ENCODE measurements at regions not wholly inside any gene's neighbourhood (a gene's known extent, or its start where the extent isn't known, plus 50 kb on each side); places are given as distances from the start of the nearest gene placed in this dataset.
"Not testable (repeated sequence)": the region's sequence is repeated elsewhere in the genome, so short reads cannot be mapped to it uniquely, and the experiment has no call there.

DNA sequence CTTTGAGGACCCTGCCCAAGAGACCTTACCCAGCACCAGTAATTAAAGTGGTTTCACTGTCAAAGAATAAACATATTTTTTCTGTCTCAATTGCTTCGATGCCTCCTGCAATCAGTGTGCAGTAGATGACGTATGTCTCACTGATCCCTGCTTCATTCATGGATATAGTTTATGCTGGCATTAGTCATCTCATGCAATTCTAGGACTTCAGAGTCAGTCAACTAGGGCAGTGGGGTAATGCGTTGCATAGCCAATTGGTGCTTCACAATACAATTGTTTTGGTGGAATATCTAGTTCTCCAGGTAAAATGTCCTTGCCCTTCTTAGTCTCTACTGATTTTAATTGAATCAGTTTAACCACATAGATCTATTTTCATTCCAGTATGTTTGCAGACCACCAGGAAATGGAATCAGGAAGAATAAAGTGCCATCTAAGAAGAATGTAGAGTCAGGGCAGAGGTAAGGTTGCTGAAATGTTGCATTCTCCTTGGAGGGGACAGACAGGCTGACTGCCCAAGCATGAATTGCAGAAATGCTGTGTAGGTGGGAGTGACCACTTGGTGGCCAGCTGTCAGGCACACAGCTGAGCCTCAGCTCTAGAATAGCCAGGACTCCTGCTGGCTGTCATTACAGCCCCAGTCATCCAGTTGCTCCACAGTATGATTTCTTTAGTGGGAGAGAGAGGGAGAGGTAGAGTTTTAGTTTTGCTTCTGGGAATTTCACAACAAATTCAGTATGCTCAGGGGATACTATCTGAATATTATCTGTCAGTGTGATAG lies 73.5 kb upstream of the MEGF10 start:
- no peak for DNase-seq

DNA sequence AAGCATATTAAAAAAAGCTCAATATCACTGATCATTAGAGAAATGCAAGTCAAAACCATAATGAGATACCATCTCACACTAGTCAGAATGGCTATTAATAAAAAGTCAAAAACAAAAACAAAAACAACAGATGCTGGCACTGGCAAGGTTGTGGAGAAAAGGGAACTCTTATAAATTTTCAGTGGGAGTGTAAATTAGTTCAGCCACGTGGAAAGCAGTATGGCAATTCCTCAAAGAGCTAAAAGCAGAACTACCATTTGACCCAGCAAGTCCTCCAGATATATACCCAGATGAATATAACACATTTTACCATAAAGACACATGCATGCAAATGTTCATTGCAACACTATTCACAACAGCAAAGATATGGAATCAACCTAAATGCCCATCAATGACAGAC lies 68.7 kb upstream of the MEGF10 start:
- not testable (repeated sequence) for DNase-seq

DNA sequence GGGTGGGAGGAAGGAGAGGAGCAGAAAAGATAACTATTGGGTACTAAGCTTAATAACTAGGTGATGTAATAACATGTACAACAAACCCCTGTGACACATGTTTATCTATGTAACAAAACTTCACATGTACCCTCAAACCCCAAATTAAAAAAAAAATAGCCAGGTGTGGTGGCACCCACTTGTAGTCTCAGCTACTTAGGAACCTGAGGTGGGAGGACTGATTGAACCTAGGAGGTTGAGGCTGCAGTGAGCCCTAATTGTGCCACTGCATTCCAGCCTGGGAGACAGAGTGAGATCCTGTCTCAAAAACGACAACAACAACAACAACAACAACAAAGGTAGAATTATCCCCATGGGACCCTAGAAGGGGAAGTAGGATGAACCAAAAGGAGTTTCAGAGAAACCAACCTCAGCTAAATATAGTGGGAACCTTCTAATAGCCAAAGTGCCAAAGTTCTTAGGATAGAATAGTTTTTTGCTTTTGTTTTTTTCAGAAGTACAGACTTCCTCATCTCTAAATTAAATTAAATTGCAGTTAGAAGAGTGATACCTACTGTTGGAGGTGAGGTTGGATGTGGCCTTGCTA lies 67.9 kb upstream of the MEGF10 start:
- DNase-seq: not testable (repeated sequence)

DNA sequence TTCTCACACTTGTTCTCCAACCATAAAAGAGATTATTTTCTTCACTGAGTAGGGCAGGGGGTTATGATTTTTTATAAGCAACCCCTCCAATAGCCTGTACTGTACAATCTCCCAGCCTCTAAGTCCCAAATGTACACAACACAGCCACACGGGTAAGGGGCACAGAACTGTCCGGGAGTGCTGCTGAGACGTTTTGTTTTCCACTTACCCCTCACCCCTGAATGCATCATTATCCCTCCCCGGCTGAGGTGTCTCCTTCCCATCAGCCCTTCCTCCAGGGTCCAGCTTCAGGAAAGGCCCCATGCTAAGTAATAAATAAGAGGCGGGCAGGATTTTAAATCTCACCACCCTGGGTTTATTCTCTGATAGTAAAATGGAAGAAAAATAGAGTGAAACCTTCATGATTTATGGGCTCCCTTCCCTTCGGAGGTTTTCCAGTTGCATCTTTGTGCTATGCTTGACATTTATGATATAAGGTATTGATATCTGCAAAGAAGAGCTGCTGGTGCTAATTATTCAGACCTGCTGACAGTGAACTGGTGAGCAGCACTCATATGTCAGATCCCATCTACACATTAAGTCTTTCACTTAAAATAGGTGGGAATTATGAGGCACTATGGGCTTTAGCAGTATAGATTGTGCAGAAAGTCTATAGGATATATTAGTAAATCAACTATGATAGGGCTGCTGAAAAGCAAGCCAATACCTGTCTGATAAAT lies 67.2 kb upstream of the MEGF10 start:
- no peak for DNase-seq

DNA sequence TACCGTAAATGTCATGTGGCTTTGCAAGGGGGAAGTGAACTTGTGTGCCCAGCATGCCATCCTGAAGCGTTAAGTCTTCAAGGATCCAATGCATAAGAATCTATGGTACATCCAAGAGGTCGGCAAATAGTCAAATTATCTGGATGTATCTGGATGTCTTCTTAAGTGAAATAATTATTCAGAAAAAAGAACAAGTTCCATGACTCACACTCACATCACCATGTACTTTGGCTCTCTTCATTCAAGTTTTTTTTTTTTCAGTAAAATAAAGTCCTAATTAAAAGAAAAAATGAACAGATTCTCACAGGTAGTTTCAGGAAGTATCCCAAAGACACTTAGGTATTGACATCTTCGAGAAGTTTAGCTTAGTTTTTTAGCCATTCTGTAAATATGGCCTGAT lies 62.7 kb upstream of the MEGF10 start:
- no peak for DNase-seq

DNA sequence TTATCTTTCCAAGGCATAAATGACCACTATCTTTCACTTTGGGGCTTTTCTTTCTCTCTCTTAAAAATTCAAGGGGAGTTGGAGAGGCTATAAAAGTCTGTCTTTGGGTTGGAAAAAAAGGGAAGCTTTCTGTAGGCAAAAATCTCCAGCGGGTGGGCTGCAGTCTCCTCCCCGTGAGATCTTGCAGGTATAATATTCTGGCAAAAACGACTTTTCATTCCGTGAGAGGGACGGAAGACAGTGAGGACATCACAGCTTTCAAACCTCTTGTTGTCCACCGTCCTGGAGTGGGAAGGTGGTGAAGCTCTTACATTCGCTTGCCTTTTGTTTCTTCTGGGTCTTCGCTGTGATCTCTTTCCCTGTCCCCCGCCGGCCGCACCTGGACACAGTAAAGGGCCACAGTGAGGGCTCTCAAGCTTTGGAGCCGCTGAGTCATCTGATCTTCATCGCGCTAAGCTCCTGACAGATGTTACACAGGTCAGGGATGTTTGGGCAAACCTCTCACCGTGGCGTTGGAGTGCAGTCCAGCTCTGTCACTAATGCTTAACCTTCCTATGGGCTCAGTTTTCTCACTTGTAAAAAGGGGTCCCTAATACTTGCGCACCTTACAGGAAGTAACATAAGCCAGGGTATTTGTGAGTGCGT lies 61.9 kb upstream of the MEGF10 start:
- no peak for DNase-seq

DNA sequence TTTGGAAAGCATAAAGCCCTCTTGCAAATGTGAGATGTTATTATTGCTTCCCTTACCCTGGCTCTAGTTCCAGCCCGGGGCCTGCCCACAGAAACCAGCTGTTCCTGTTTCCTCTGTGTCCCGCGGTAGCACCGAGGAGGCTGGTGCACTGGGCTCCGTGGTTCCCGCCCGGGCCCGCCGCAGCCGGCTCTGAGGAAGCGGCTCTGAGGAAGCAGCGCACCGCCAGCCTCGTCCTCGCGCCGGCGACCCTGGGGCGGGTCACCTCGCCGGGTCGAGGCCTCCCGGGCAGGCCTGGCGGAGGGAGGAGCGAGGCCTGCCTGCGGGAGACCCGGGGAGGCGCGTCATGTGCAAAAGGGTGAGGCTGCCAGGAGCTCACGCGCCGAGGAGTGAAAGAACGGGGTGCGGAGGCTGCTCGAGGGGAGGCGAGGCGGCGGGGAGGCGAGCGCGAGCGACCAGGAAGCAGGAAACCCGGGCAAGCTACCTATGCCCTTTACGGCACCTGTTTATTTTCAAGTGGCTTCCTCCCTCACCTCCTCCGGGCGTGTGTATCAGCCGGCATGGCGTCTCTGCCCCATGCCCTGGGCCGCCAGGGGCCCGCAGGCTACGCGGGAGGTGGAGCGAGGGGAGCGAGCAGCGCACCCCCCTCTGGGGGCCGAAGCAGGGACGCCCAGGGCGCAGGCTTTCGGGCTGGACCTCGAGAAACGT lies 61.3 kb upstream of the MEGF10 start:
- peak; percentile 11 for DNase-seq

DNA sequence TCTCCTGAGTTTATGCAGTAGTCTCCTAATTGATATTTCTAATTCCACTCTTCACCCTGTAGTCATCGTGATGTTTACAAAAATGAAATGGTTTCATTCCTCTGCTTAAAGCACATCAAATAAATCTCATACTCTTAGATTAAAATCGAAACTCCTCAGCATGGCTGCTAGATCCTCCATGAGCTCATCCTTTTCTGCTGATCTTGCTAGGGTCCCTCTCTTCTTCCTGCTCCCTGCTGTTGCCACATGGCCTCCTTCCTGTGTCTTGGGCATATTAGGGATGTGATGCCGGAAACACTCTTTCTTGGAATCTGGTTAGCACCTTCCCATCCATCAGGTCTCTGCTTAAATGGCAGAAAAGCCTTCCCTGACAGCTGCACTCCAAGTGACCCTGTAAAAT lies 59.5 kb upstream of the MEGF10 start:
- DNase-seq: no peak

DNA sequence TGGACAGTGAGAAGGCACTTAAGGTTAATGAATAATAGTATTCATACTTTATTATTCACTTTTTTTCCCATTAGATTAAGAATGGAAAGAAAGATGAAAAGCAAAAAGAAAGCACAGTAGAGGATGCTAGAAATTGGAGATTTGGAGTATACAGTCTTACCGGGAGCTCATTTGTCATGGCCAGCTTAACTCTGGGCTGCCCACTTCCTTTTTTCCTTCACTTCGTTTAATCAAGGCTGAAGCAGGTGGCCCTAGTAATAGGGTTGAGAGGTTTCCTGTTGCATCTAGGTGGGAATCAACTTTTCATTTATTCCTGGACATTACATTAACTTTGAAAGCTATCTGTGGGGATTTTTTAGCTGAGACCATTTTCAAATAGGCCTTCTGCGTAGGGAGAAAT lies 57.0 kb upstream of the MEGF10 start:
- DNase-seq: no peak

DNA sequence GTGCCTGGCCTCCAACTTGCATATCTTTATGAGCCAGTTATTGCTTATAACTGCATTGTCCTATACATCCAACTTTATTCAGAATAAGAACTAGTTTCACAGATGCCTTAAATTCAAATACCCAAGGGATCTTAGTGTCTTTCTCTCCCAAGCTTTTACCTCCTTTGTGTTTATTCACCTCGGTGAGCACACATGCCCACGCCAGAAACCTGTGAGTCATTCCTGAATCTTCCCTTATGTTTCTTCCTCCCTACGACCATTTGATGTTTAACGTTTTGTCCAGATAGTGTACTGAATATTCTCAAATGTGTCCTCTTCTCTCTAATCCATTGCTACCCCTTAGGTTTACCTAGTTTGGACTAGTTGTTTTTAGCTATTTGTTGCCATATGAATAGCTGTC lies 55.5 kb upstream of the MEGF10 start:
- DNase-seq: no peak

DNA sequence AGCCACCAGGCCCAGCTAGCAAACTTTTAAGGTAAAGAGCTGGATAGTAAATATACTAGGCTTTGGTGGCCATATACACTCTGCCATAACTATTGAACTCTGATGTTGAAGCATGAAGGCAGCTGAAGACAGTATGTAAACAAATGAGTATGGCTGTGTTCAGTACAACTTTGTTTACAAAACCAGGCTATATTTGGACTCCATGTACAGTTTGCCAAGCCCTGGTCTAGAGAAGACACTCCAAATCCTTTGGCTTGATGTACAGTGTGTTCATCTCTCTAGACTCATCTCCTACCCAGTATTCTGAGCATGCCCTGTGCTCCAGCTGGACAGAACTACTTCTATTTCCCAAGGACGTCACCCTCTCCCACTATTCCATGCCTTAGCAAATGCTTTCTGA lies 54.3 kb upstream of the MEGF10 start:
- DNase-seq: no peak

Data from fibroblast of skin of right quadriceps (primary cell).